Suprapubic skin (tissue), 4 donors: ENCODE measurements at regions not wholly inside any gene's neighbourhood (a gene's known extent, or its start where the extent isn't known, plus 50 kb on each side); places are given as distances from the start of the nearest gene placed in this dataset.

Source experiments
- DNase-seq, 2 donors: peaks; one replicate each; pipeline ENCODE4 v3.0.0-alpha.2; 2019; ENCODE audit warnings: low spot score in 2 of 2
- H3K27ac ChIP-seq: fragments of 200-600 bp; sonication (generic); one replicate; pipeline ENCODE4 v1.5.1; 2019
- H3K27me3 ChIP-seq: fragments of 200-600 bp; sonication (generic); one replicate; pipeline ENCODE4 v1.5.1; 2019
- H3K36me3 ChIP-seq: fragments of 200-600 bp; sonication (generic); one replicate; pipeline ENCODE4 v1.5.1; 2019
- H3K4me1 ChIP-seq: fragments of 200-600 bp; sonication (generic); one replicate; pipeline ENCODE4 v1.5.1; 2019
- H3K4me3 ChIP-seq: fragments of 200-600 bp; sonication (generic); one replicate; pipeline ENCODE4 v1.5.1; 2019; ENCODE audit warnings: mild to moderate bottlenecking
- H3K9me3 ChIP-seq: fragments of 200-600 bp; sonication (generic); one replicate; pipeline ENCODE4 v1.5.1; 2019
- CTCF ChIP-seq, 2 donors: fragments of 200-600 bp in 1 of 2; fragments of 450-650 bp in 1 of 2; sonication (generic) in 1 of 2; IDR thresholded peaks; one replicate each; pipeline ENCODE4 v1.5.1; 2016 to 2019; ENCODE audit warnings: antibody characterized with exemption in 2 of 2, mild to moderate bottlenecking in 1 of 2, moderate library complexity in 1 of 2
- EP300 ChIP-seq: sonication (generic); formaldehyde crosslinking; IDR thresholded peaks from one replicate; pipeline ENCODE4 v1.6.1; 2017; ENCODE audit warnings: antibody characterized with exemption
- POLR2A ChIP-seq, 2 donors: fragments of 450-650 bp; IDR thresholded peaks; one replicate each; pipeline ENCODE4 v1.6.1; 2017; ENCODE audit warnings: antibody characterized with exemption in 2 of 2, mild to moderate bottlenecking in 2 of 2, moderate library complexity in 2 of 2
- POLR2AphosphoS5 ChIP-seq, 3 donors: sonication (generic); formaldehyde crosslinking; IDR thresholded peaks; one replicate each; pipeline ENCODE4 v1.6.1; 2017; ENCODE audit warnings: antibody characterized with exemption in 3 of 3
- WGBS: methylation state at CpG from one replicate; pipeline ENCODE4 v1.1.5; 2018; 5-methylcytosine and 5-hydroxymethylcytosine counted together

- no peaks in the 10 kb centered on the region for H3K4me1 ChIP-seq
- peaks cover 47% of the 10 kb centered on the region for H3K27me3 ChIP-seq
- H3K4me3 ChIP-seq: no peak overlapping the region
- H3K36me3 ChIP-seq: no peaks in the 10 kb centered on the region
- TF ChIP-seq CTCF (IDR thresholded peaks at IDR 0.05): no peak
- no peak for TF ChIP-seq EP300
- no peaks in the 10 kb centered on the region for H3K9me3 ChIP-seq
- no peak overlapping the region for H3K27ac ChIP-seq
- peak; percentile 24 to 54 for DNase-seq
- 84% methylated on average over 16 of the region's 16 CpGs for WGBS
Measured at GRCh38 chr22:49400941-49401598, 426.6 kb downstream of the BRD1 start.

GRCh38 chr22:49400136-49400940 is 427.3 kb downstream of the BRD1 start:
- WGBS: 83% methylated on average over 16 of the region's 24 CpGs
- Histone ChIP-seq H3K4me3 (no peak overlapping the region), H3K9me3 (no peaks in the 10 kb centered on the region), H3K36me3 (no peaks in the 10 kb centered on the region), H3K27me3 (peaks cover 44% of the 10 kb centered on the region), H3K27ac (no peak overlapping the region), H3K4me1 (no peaks in the 10 kb centered on the region)
- peak; percentile 18 to 77 for DNase-seq
- no peak for TF ChIP-seq CTCF (IDR thresholded peaks at IDR 0.05)
- no peak for TF ChIP-seq POLR2A (IDR thresholded peaks at IDR 0.05)
- no peak for TF ChIP-seq POLR2AphosphoS5 (IDR thresholded peaks at IDR 0.05)
- no peak for TF ChIP-seq EP300

GRCh38 chr22:49398646-49399045 is 429.0 kb downstream of the BRD1 start:
- peak in 1 of 2 donors; percentile 20 for DNase-seq
- 79% methylated on average over 15 of the region's 15 CpGs for WGBS
- Histone ChIP-seq H3K4me1 (no peaks in the 10 kb centered on the region), H3K4me3 (no peak overlapping the region), H3K36me3 (no peaks in the 10 kb centered on the region), H3K27ac (no peak overlapping the region), H3K27me3 (peaks cover 45% of the 10 kb centered on the region), H3K9me3 (no peaks in the 10 kb centered on the region)
- TF ChIP-seq EP300: no peak
- no peak for TF ChIP-seq CTCF (IDR thresholded peaks at IDR 0.05)
- no peak for TF ChIP-seq POLR2A (IDR thresholded peaks at IDR 0.05)
- no peak for TF ChIP-seq POLR2AphosphoS5 (IDR thresholded peaks at IDR 0.05)

GRCh38 chr22:49398115-49398514 is 429.6 kb downstream of the BRD1 start:
- H3K36me3 ChIP-seq: no peaks in the 10 kb centered on the region
- peaks cover 50% of the 10 kb centered on the region for H3K27me3 ChIP-seq
- no peaks in the 10 kb centered on the region for H3K4me1 ChIP-seq
- H3K4me3 ChIP-seq: no peak overlapping the region
- 88% methylated on average over 12 of the region's 17 CpGs for WGBS
- peak in 1 of 2 donors; percentile 44 for DNase-seq
- H3K9me3 ChIP-seq: no peaks in the 10 kb centered on the region
- H3K27ac ChIP-seq: no peak overlapping the region
- TF ChIP-seq CTCF (IDR thresholded peaks at IDR 0.05) (no peak), POLR2AphosphoS5 (IDR thresholded peaks at IDR 0.05) (no peak), POLR2A (IDR thresholded peaks at IDR 0.05) (no peak), EP300 (no peak)

GRCh38 chr22:49396817-49397216 is 430.9 kb downstream of the BRD1 start:
- peak in 1 of 2 donors; percentile 14 for DNase-seq
- 55% methylated on average over 11 of the region's 11 CpGs for WGBS
- Histone ChIP-seq H3K9me3 (no peaks in the 10 kb centered on the region), H3K36me3 (no peaks in the 10 kb centered on the region), H3K4me1 (no peaks in the 10 kb centered on the region), H3K27ac (no peak overlapping the region), H3K4me3 (no peak overlapping the region), H3K27me3 (peaks cover 57% of the 10 kb centered on the region)
- TF ChIP-seq CTCF (IDR thresholded peaks at IDR 0.05) (no peak), POLR2A (IDR thresholded peaks at IDR 0.05) (no peak), EP300 (no peak), POLR2AphosphoS5 (IDR thresholded peaks at IDR 0.05) (no peak)
